DOHH2 (cell line): ENCODE measurements at regions not wholly inside any gene's neighbourhood (a gene's known extent, or its start where the extent isn't known, plus 50 kb on each side); places are given as distances from the start of the nearest gene placed in this dataset.

Experiments used
- H3F3A ChIP-seq: fragments of 200-600 bp; sonication (generic), shearing (Covaris generic); 2 replicates; pipeline ENCODE4 v1.6.0; 2016; ENCODE audit warnings: antibody characterized with exemption, mild to moderate bottlenecking; ENCODE audit not compliant: control insufficient read depth, insufficient read depth
- H3K27ac ChIP-seq: fragments of 200-600 bp; sonication (generic); 2 replicates; pipeline ENCODE4 v1.5.1; 2014; ENCODE audit warnings: low read depth, mild to moderate bottlenecking, low read length, moderate library complexity
- H3K27me3 ChIP-seq: fragments of 200-600 bp; sonication (generic); 2 replicates; pipeline ENCODE4 v1.6.1; 2014; ENCODE audit warnings: mild to moderate bottlenecking, low read length, mixed read lengths; ENCODE audit not compliant: control insufficient read depth
- H3K36me3 ChIP-seq: fragments of 200-600 bp; sonication (generic); 2 replicates; pipeline ENCODE4 v1.6.1; 2014; ENCODE audit warnings: mild to moderate bottlenecking, low read length, moderate library complexity, mixed read lengths; ENCODE audit not compliant: control insufficient read depth
- H3K4me1 ChIP-seq: fragments of 200-600 bp; sonication (generic); 2 replicates; pipeline ENCODE4 v1.6.1; 2014; ENCODE audit warnings: mild to moderate bottlenecking, low read length, mixed read lengths; ENCODE audit not compliant: control insufficient read depth
- H3K4me2 ChIP-seq: fragments of 200-600 bp; sonication (generic); 2 replicates; pipeline ENCODE4 v1.6.0; 2014; ENCODE audit warnings: mild to moderate bottlenecking, low read length, moderate library complexity
- H3K4me3 ChIP-seq: fragments of 200-600 bp; sonication (generic); 2 replicates; pipeline ENCODE4 v1.5.1; 2014; ENCODE audit warnings: mild to moderate bottlenecking, low read length, mixed read lengths
- H3K79me2 ChIP-seq: fragments of 200-600 bp; sonication (generic); 2 replicates; pipeline ENCODE4 v1.6.1; 2014; ENCODE audit warnings: mild to moderate bottlenecking, low read length, mixed read lengths; ENCODE audit not compliant: control insufficient read depth
- H3K9me2 ChIP-seq: fragments of 200-600 bp; sonication (generic); replicated peaks from 2 replicates; pipeline ENCODE4 v1.6.1; 2014; ENCODE audit warnings: mild to moderate bottlenecking, low read length, mixed read lengths; ENCODE audit not compliant: control insufficient read depth
- H3K9me3 ChIP-seq: fragments of 200-600 bp; sonication (generic); 2 replicates; pipeline ENCODE4 v1.6.1; 2014; ENCODE audit warnings: antibody characterized with exemption, low read length, mixed read lengths; ENCODE audit not compliant: control insufficient read depth, insufficient read depth
- H4K20me1 ChIP-seq: fragments of 200-600 bp; sonication (generic); 2 replicates; pipeline ENCODE4 v1.6.0; 2014; ENCODE audit warnings: low read depth, mild to moderate bottlenecking, antibody characterized with exemption, low read length, moderate library complexity; ENCODE audit not compliant: control insufficient read depth, insufficient read depth
- CTCF ChIP-seq: fragments of 200-600 bp; sonication (generic); IDR thresholded peaks from one replicate; pipeline ENCODE4 v1.5.1; 2014; ENCODE audit warnings: antibody characterized with exemption, mild to moderate bottlenecking, low read depth, low read length; ENCODE audit not compliant: poor library complexity, severe bottlenecking
- EZH2phosphoT487 ChIP-seq: fragments of 200-600 bp; sonication (generic); IDR thresholded peaks from 2 replicates; pipeline ENCODE4 v1.6.1; 2017; ENCODE audit warnings: borderline replicate concordance, mild to moderate bottlenecking, antibody characterized with exemption, low read length, moderate library complexity, mixed read lengths

GRCh38 chr7:82616059-82616728 is 172.6 kb upstream of the CACNA2D1 start:
- H3K27me3 ChIP-seq = no peaks in the 10 kb centered on the region
- no peaks in the 10 kb centered on the region for H3F3A ChIP-seq
- H3K27ac ChIP-seq = no peak overlapping the region
- no peak overlapping the region for H3K4me2 ChIP-seq
- no peak overlapping the region for H3K4me3 ChIP-seq
- no peaks in the 10 kb centered on the region for H4K20me1 ChIP-seq
- no peaks in the 10 kb centered on the region for H3K9me3 ChIP-seq
- TF ChIP-seq CTCF (no peak), EZH2phosphoT487 (no peak)
- H3K36me3 ChIP-seq = no peaks in the 10 kb centered on the region
- H3K4me1 ChIP-seq = no peaks in the 10 kb centered on the region
- no peaks in the 10 kb centered on the region for H3K79me2 ChIP-seq
- H3K9me2 ChIP-seq = no peaks in the 10 kb centered on the region

GRCh38 chr7:82615527-82615926 is 171.9 kb upstream of the CACNA2D1 start:
- H3K36me3 ChIP-seq = no peaks in the 10 kb centered on the region
- TF ChIP-seq CTCF (no peak), EZH2phosphoT487 (no peak)
- no peak overlapping the region for H3K4me2 ChIP-seq
- no peaks in the 10 kb centered on the region for H3F3A ChIP-seq
- H4K20me1 ChIP-seq = no peaks in the 10 kb centered on the region
- no peaks in the 10 kb centered on the region for H3K79me2 ChIP-seq
- no peaks in the 10 kb centered on the region for H3K27me3 ChIP-seq
- H3K4me1 ChIP-seq = no peaks in the 10 kb centered on the region
- H3K4me3 ChIP-seq = no peak overlapping the region
- no peak overlapping the region for H3K27ac ChIP-seq
- no peaks in the 10 kb centered on the region for H3K9me2 ChIP-seq
- no peaks in the 10 kb centered on the region for H3K9me3 ChIP-seq

GRCh38 chr7:82609746-82610145 is 166.2 kb upstream of the CACNA2D1 start:
- H4K20me1 ChIP-seq = no peaks in the 10 kb centered on the region
- H3K27ac ChIP-seq = no peak overlapping the region
- no peaks in the 10 kb centered on the region for H3F3A ChIP-seq
- no peak overlapping the region for H3K4me3 ChIP-seq
- H3K4me2 ChIP-seq = no peak overlapping the region
- no peak for TF ChIP-seq EZH2phosphoT487
- TF ChIP-seq CTCF = no peak
- no peaks in the 10 kb centered on the region for H3K4me1 ChIP-seq
- H3K27me3 ChIP-seq = no peaks in the 10 kb centered on the region
- no peaks in the 10 kb centered on the region for H3K79me2 ChIP-seq
- no peaks in the 10 kb centered on the region for H3K9me3 ChIP-seq
- no peaks in the 10 kb centered on the region for H3K36me3 ChIP-seq
- no peaks in the 10 kb centered on the region for H3K9me2 ChIP-seq
